ENCODE measurements at regions not wholly inside any gene's neighbourhood (a gene's known extent, or its start where the extent isn't known, plus 50 kb on each side); places are given as distances from the start of the nearest gene placed in this dataset.

DNA sequence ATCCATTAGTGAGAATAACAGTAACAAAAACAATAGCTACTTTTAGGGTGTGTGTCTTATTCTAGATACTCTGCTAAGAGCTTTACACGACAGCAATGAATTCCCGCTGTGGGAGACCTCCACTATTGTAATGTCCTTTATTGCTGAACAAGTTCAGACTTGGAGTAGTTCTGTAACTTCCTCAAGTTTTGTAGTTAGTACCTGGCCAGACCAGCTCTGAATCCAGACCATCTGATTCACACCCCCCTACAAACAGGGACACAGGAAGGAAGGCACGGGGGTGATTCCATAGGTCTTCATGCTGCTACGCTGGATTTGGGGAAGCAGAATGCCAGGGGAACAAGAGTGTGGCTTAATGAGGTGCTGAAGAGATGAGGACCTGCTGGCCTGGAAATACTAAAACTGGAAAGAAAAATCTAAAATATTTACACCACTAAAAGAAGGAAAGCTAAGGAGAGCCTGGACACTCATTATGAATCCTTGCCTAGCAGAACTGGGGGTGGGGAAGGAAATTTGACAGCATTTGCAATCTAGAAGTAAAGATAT lies 194.6 kb upstream of the TMEM72 start:
- Histone ChIP-seq H3K4me2 (ENCODE audit: insufficient read depth, low read length) (no peak overlapping the region), H3K9me3 (replicated peaks; ENCODE audit: control insufficient read depth, insufficient read depth, low read depth, low read length) (no peaks in the 10 kb centered on the region), H3K36me3 (ENCODE audit: control insufficient read depth, insufficient read depth, low read length) (no peaks in the 10 kb centered on the region), H4K20me1 (replicated peaks; ENCODE audit: control insufficient read depth, insufficient read depth, low read length) (0 out of 2 replicates have a peak, but pooled peaks cover 4% of the 10 kb centered on the region), H3K27me3 (ENCODE audit: control insufficient read depth in 2 of 2, insufficient read depth in 2 of 2, low read length in 2 of 2) (peaks cover 0 to 5% of the 10 kb centered on the region in 2 experiments; a peak in 3 of 5 replicates), H3K9ac (ENCODE audit: insufficient read depth in 1 of 2, low read depth in 2 of 2, low read length in 2 of 2) (no peak overlapping the region), H3K4me1 (replicated peaks in 1 of 2; ENCODE audit: control insufficient read depth in 2 of 2, insufficient read depth in 2 of 2, low read length in 2 of 2) (no peaks in the 10 kb centered on the region), H3K27ac (ENCODE audit: extremely low read depth, low read depth, low read length) (no peak overlapping the region), H3K79me2 (ENCODE audit: control insufficient read depth, insufficient read depth, low read length) (no peaks in the 10 kb centered on the region), H2AFZ (ENCODE audit: low read depth, low read length) (no peak overlapping the region), H3K4me3 (no peak overlapping the region), H3K9me1 (ENCODE audit: control insufficient read depth, insufficient read depth, low read length) (no peaks in the 10 kb centered on the region)
- BruUV-seq (replicated peaks), result no TSS peak
- FAIRE-seq, result no peak
- no peak for ATAC-seq
- ChIA-PET POLR2A (no interaction called here), CTCF (ENCODE audit: low intra/inter-chr PET ratio) (no interaction called here)
- in situ Hi-C loops (cut with MboI), result no loop called here
- WGBS (ENCODE audit: insufficient coverage, low coverage, missing lambda C conversion rate), result 2% methylated on average over 4 of the region's 4 CpGs
- TF ChIP-seq NCOA2 (IDR thresholded peaks at IDR 0.05; ENCODE audit: partially characterized antibody in 2 of 2) (no peak), KAT8 (IDR thresholded peaks at IDR 0.05; ENCODE audit: low read depth) (no peak), SMARCC2 (IDR thresholded peaks at IDR 0.05; ENCODE audit: low read depth) (no peak), XRCC3 (IDR thresholded peaks at IDR 0.05) (no peak)
- TF ChIP-seq, protein P1, sequence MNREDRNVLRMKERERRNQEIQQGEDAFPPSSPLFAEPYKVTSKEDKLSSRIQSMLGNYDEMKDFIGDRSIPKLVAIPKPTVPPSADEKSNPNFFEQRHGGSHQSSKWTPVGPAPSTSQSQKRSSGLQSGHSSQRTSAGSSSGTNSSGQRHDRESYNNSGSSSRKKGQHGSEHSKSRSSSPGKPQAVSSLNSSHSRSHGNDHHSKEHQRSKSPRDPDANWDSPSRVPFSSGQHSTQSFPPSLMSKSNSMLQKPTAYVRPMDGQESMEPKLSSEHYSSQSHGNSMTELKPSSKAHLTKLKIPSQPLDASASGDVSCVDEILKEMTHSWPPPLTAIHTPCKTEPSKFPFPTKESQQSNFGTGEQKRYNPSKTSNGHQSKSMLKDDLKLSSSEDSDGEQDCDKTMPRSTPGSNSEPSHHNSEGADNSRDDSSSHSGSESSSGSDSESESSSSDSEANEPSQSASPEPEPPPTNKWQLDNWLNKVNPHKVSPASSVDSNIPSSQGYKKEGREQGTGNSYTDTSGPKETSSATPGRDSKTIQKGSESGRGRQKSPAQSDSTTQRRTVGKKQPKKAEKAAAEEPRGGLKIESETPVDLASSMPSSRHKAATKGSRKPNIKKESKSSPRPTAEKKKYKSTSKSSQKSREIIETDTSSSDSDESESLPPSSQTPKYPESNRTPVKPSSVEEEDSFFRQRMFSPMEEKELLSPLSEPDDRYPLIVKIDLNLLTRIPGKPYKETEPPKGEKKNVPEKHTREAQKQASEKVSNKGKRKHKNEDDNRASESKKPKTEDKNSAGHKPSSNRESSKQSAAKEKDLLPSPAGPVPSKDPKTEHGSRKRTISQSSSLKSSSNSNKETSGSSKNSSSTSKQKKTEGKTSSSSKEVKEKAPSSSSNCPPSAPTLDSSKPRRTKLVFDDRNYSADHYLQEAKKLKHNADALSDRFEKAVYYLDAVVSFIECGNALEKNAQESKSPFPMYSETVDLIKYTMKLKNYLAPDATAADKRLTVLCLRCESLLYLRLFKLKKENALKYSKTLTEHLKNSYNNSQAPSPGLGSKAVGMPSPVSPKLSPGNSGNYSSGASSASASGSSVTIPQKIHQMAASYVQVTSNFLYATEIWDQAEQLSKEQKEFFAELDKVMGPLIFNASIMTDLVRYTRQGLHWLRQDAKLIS (CRISPR knock-in tag; IDR thresholded peaks at IDR 0.05), result no peak
- intact Hi-C loops (cut with micrococcal nuclease), result no loop called here
- no peak for DNase-seq (ENCODE audit: extremely low read depth in 1 of 4, low spot score in 3 of 4)

Measured in K562 (cell line).